Liver (tissue), 8 donors: ENCODE measurements at regions not wholly inside any gene's neighbourhood (a gene's known extent, or its start where the extent isn't known, plus 50 kb on each side); places are given as distances from the start of the nearest gene placed in this dataset.

ENCODE experiments used
- DNase-seq: peaks from one replicate; pipeline ENCODE4 v3.0.0-alpha.2; 2017; ENCODE audit warnings: low spot score
- H3K27ac ChIP-seq, 2 donors: one replicate each; pipeline ENCODE4 v1.7.0; 2013; ENCODE audit warnings: inconsistent platforms in 2 of 2, low read length in 2 of 2, control low read depth in 1 of 2, low read depth in 1 of 2, mild to moderate bottlenecking in 1 of 2
- H3K27me3 ChIP-seq, 4 donors: one replicate each; pipeline versions ENCODE4 v1.6.1 to v1.7.0; 2013; ENCODE audit warnings: low read length in 3 of 4, inconsistent platforms in 1 of 4, mild to moderate bottlenecking in 1 of 4, moderate library complexity in 1 of 4; ENCODE audit not compliant: control insufficient read depth in 4 of 4, insufficient read depth in 4 of 4
- H3K36me3 ChIP-seq, 4 donors: one replicate each; pipeline versions ENCODE4 v1.6.1 to v1.7.0; 2013; ENCODE audit warnings: low read length in 3 of 4, mild to moderate bottlenecking in 3 of 4, low read depth in 1 of 4, moderate library complexity in 1 of 4; ENCODE audit not compliant: control insufficient read depth in 4 of 4, insufficient read depth in 3 of 4
- H3K4me1 ChIP-seq, 4 donors: one replicate each; pipeline versions ENCODE4 v1.6.1 to v1.7.0; 2013; ENCODE audit warnings: low read length in 3 of 4, mild to moderate bottlenecking in 3 of 4, moderate library complexity in 1 of 4; ENCODE audit not compliant: control insufficient read depth in 4 of 4, insufficient read depth in 4 of 4
- H3K4me3 ChIP-seq, 3 donors: one replicate each; pipeline versions ENCODE4 v1.6.1 to v1.7.0; 2013; ENCODE audit warnings: low read length in 3 of 3, control low read depth in 1 of 3, low read depth in 1 of 3, mild to moderate bottlenecking in 1 of 3
- H3K9ac ChIP-seq, 2 donors: one replicate each; pipeline ENCODE4 v1.7.0; 2013; ENCODE audit warnings: low read length in 2 of 2, mild to moderate bottlenecking in 2 of 2, moderate library complexity in 2 of 2, control low read depth in 1 of 2, low read depth in 1 of 2
- H3K9me3 ChIP-seq, 4 donors: one replicate each; pipeline versions ENCODE4 v1.6.1 to v1.7.0; 2013; ENCODE audit warnings: low read length in 3 of 4; ENCODE audit not compliant: control insufficient read depth in 4 of 4
- EGR1 ChIP-seq, 2 donors: IDR thresholded peaks; 2 replicates each; pipeline ENCODE4 v1.6.1; 2016 to 2018; ENCODE audit warnings: antibody characterized with exemption in 2 of 2, low read depth in 2 of 2
- FOXA1 ChIP-seq: IDR thresholded peaks from 2 replicates; pipeline ENCODE4 v1.6.1; 2016; ENCODE audit warnings: antibody characterized with exemption
- FOXA2 ChIP-seq: IDR thresholded peaks from 2 replicates; pipeline ENCODE4 v1.6.1; 2016; ENCODE audit warnings: antibody characterized with exemption
- GABPA ChIP-seq, 2 donors: IDR thresholded peaks in 1 of 2; conservative IDR thresholded peaks in 1 of 2; 2 replicates each; pipeline ENCODE4 v1.6.1; 2016; ENCODE audit warnings: antibody characterized with exemption in 2 of 2, mild to moderate bottlenecking in 1 of 2, moderate library complexity in 1 of 2
- HNF4A ChIP-seq, 2 donors: conservative IDR thresholded peaks; 2 replicates each; pipeline ENCODE4 v1.6.1; 2016; ENCODE audit warnings: antibody characterized with exemption in 2 of 2, mild to moderate bottlenecking in 2 of 2
- HNF4G ChIP-seq: IDR thresholded peaks from 2 replicates; pipeline ENCODE4 v1.6.1; 2016; ENCODE audit warnings: antibody characterized with exemption
- JUND ChIP-seq, 2 donors: IDR thresholded peaks; 2 replicates each; pipeline ENCODE4 v1.6.1; 2016; ENCODE audit warnings: antibody characterized with exemption in 2 of 2
- MAX ChIP-seq: IDR thresholded peaks from 2 replicates; pipeline ENCODE4 v1.6.1; 2016; ENCODE audit warnings: antibody characterized with exemption
- NR2F2 ChIP-seq: IDR thresholded peaks from 2 replicates; pipeline ENCODE4 v1.6.1; 2016; ENCODE audit warnings: antibody characterized with exemption
- RAD21 ChIP-seq, 2 donors: IDR thresholded peaks; 2 replicates each; pipeline ENCODE4 v1.6.1; 2016; ENCODE audit warnings: antibody characterized with exemption in 2 of 2, mild to moderate bottlenecking in 2 of 2
- REST ChIP-seq: IDR thresholded peaks from 2 replicates; pipeline ENCODE4 v1.6.1; 2016; ENCODE audit warnings: antibody characterized with exemption, mild to moderate bottlenecking
- SP1 ChIP-seq: IDR thresholded peaks from 2 replicates; pipeline ENCODE4 v1.6.1; 2018; ENCODE audit warnings: antibody characterized with exemption, mild to moderate bottlenecking
- TAF1 ChIP-seq: conservative IDR thresholded peaks from 2 replicates; pipeline ENCODE4 v1.6.1; 2016; ENCODE audit warnings: antibody characterized with exemption, mild to moderate bottlenecking
- YY1 ChIP-seq: IDR thresholded peaks from 2 replicates; pipeline ENCODE4 v1.6.1; 2016; ENCODE audit warnings: antibody characterized with exemption, mild to moderate bottlenecking
- WGBS: extraction: QIAGEN DNeasy Blood & Tissue Kit; methylation state at CpG from one replicate; pipeline ENCODE4 v1.1.7; 2013; 5-methylcytosine and 5-hydroxymethylcytosine counted together
- TF ChIP-seq, protein P1 (sequence below): IDR thresholded peaks from 2 replicates; pipeline ENCODE4 v1.6.1; 2016; ENCODE audit warnings: antibody characterized with exemption
- TF ChIP-seq, protein P2 (sequence below): IDR thresholded peaks from 2 replicates; pipeline ENCODE4 v1.6.1; 2016; ENCODE audit warnings: antibody characterized with exemption
- TF ChIP-seq, protein P3 (sequence below): fragments of 150-350 bp; IDR thresholded peaks from 2 replicates; pipeline ENCODE4 v1.5.1; 2017; ENCODE audit warnings: improper control_type of control experiment, low read depth, low read length; ENCODE audit not compliant: missing input control
- donor health status: healthy.
- donor health status: healthy.
- donor health status: healthy.
- donor health status: healthy.
- donor health status: healthy.

GRCh38 chr10:44674536-44675386 lies 236.4 kb upstream of the TMEM72 start:
- Histone ChIP-seq H3K9me3 (no peaks in the 10 kb centered on the region), H3K9ac (no peak overlapping the region), H3K36me3 (no peaks in the 10 kb centered on the region), H3K27ac (no peak overlapping the region), H3K27me3 (peaks cover 0 to 3% (median 0%) of the 10 kb centered on the region in 4 donors), H3K4me3 (no peak overlapping the region), H3K4me1 (no peaks in the 10 kb centered on the region)
- TF ChIP-seq MAX: no peak
- no peak for TF ChIP-seq YY1
- no peak for TF ChIP-seq SP1
- no peak for TF ChIP-seq HNF4G
- TF ChIP-seq TAF1: no peak
- TF ChIP-seq, protein P1, sequence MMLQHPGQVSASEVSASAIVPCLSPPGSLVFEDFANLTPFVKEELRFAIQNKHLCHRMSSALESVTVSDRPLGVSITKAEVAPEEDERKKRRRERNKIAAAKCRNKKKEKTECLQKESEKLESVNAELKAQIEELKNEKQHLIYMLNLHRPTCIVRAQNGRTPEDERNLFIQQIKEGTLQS: no peak
- no peak for TF ChIP-seq FOXA1
- TF ChIP-seq JUND (IDR thresholded peaks at IDR 0.05): no peak
- TF ChIP-seq REST: no peak
- TF ChIP-seq RAD21 (IDR thresholded peaks at IDR 0.05): no peak
- TF ChIP-seq FOXA2: no peak
- TF ChIP-seq, protein P2, sequence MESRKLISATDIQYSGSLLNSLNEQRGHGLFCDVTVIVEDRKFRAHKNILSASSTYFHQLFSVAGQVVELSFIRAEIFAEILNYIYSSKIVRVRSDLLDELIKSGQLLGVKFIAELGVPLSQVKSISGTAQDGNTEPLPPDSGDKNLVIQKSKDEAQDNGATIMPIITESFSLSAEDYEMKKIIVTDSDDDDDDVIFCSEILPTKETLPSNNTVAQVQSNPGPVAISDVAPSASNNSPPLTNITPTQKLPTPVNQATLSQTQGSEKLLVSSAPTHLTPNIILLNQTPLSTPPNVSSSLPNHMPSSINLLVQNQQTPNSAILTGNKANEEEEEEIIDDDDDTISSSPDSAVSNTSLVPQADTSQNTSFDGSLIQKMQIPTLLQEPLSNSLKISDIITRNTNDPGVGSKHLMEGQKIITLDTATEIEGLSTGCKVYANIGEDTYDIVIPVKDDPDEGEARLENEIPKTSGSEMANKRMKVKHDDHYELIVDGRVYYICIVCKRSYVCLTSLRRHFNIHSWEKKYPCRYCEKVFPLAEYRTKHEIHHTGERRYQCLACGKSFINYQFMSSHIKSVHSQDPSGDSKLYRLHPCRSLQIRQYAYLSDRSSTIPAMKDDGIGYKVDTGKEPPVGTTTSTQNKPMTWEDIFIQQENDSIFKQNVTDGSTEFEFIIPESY: no peak
- no peak for TF ChIP-seq EGR1 (IDR thresholded peaks at IDR 0.05; ENCODE audit: low read depth in 2 of 2)
- TF ChIP-seq HNF4A (conservative IDR thresholded peaks at IDR 0.05): no peak
- TF ChIP-seq NR2F2: no peak
- DNase-seq: no peak
- WGBS: 72% methylated on average over 6 of the region's 6 CpGs

DNA sequence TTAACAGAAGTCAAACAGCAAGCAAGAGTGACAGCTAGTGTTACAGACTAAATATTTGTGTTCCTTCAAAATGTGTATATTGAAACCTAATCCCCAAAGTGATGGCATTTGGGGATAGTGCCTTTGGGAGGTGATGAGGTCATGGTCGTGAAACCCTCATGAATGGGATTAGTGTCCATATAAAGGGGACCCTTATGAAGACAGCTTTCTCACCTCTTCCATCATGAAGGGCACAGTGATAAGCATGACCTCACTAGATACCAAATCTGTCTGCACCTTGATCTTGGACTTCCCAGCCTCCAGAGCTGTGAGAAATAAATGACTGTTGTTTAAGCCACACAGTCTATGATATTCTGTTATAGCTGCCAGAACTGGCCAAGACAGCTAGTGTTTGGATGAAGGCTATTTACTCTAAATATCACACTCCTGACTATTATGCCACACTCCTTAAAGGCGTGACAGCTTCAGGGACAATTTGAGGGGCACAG lies 235.7 kb upstream of the TMEM72 start:
- H3K4me1 ChIP-seq: no peaks in the 10 kb centered on the region
- H3K27ac ChIP-seq: no peak overlapping the region
- H3K9ac ChIP-seq: no peak overlapping the region
- peaks cover 0 to 3% (median 0%) of the 10 kb centered on the region in 4 donors for H3K27me3 ChIP-seq
- no peaks in the 10 kb centered on the region for H3K9me3 ChIP-seq
- whole genome bisulfite sequencing: 55% methylated on average over 2 of the region's 2 CpGs
- DNase-seq: no peak
- H3K4me3 ChIP-seq: no peak overlapping the region
- no peaks in the 10 kb centered on the region for H3K36me3 ChIP-seq
- TF ChIP-seq EGR1 (IDR thresholded peaks at IDR 0.05; ENCODE audit: low read depth in 2 of 2) (no peak), GABPA (IDR thresholded peaks at IDR 0.05 in 1 of 2, conservative IDR thresholded peaks at IDR 0.05 in 1 of 2) (no peak), FOXA1 (no peak), HNF4A (conservative IDR thresholded peaks at IDR 0.05) (no peak), TAF1 (no peak), YY1 (no peak), JUND (IDR thresholded peaks at IDR 0.05) (no peak), FOXA2 (no peak), REST (no peak)
- TF ChIP-seq, protein P2: no peak
- TF ChIP-seq, protein P3, sequence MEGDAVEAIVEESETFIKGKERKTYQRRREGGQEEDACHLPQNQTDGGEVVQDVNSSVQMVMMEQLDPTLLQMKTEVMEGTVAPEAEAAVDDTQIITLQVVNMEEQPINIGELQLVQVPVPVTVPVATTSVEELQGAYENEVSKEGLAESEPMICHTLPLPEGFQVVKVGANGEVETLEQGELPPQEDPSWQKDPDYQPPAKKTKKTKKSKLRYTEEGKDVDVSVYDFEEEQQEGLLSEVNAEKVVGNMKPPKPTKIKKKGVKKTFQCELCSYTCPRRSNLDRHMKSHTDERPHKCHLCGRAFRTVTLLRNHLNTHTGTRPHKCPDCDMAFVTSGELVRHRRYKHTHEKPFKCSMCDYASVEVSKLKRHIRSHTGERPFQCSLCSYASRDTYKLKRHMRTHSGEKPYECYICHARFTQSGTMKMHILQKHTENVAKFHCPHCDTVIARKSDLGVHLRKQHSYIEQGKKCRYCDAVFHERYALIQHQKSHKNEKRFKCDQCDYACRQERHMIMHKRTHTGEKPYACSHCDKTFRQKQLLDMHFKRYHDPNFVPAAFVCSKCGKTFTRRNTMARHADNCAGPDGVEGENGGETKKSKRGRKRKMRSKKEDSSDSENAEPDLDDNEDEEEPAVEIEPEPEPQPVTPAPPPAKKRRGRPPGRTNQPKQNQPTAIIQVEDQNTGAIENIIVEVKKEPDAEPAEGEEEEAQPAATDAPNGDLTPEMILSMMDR: no peak
